ENCODE measurements at regions not wholly inside any gene's neighbourhood (a gene's known extent, or its start where the extent isn't known, plus 50 kb on each side); places are given as distances from the start of the nearest gene placed in this dataset.

- Mint-ChIP-seq H3K36me3 (no peaks in the 10 kb centered on the region), H3K27ac (no peak overlapping the region), H3K4me3 (no peak overlapping the region), H3K9me3 (peaks cover 7% of the 10 kb centered on the region), H3K27me3 (ENCODE audit: low read depth) (no peaks in the 10 kb centered on the region), H3K4me1 (no peaks in the 10 kb centered on the region)
- no peak for DNase-seq (ENCODE audit: low spot score in 2 of 2, unreplicated experiment in 2 of 2)
- no peak for TF ChIP-seq CTCF (IDR thresholded peaks at IDR 0.05; ENCODE audit: unreplicated experiment)
Measured at GRCh38 chr1:238201992-238202391, 311.3 kb upstream of the ZP4 start.

GRCh38 chr1:238199325-238199724 is 308.6 kb upstream of the ZP4 start:
- no peaks in the 10 kb centered on the region for H3K9me3 Mint-ChIP-seq
- TF ChIP-seq CTCF (IDR thresholded peaks at IDR 0.05; ENCODE audit: unreplicated experiment): no peak
- H3K4me3 Mint-ChIP-seq: no peak overlapping the region
- H3K4me1 Mint-ChIP-seq: no peaks in the 10 kb centered on the region
- H3K27ac Mint-ChIP-seq: no peak overlapping the region
- no peak for DNase-seq (ENCODE audit: low spot score in 2 of 2, unreplicated experiment in 2 of 2)
- no peaks in the 10 kb centered on the region for H3K36me3 Mint-ChIP-seq
- no peaks in the 10 kb centered on the region for H3K27me3 Mint-ChIP-seq (ENCODE audit: low read depth)

GRCh38 chr1:238196516-238196915 is 305.8 kb upstream of the ZP4 start:
- TF ChIP-seq CTCF (IDR thresholded peaks at IDR 0.05; ENCODE audit: unreplicated experiment): no peak

GRCh38 chr1:238191170-238191569 is 300.4 kb upstream of the ZP4 start:
- no peak overlapping the region for H3K27ac Mint-ChIP-seq
- no peaks in the 10 kb centered on the region for H3K27me3 Mint-ChIP-seq (ENCODE audit: low read depth)
- TF ChIP-seq CTCF (IDR thresholded peaks at IDR 0.05; ENCODE audit: unreplicated experiment): no peak
- no peak overlapping the region for H3K4me3 Mint-ChIP-seq
- H3K9me3 Mint-ChIP-seq: peaks cover 6% of the 10 kb centered on the region
- H3K4me1 Mint-ChIP-seq: no peaks in the 10 kb centered on the region
- H3K36me3 Mint-ChIP-seq: no peaks in the 10 kb centered on the region
- no peak for DNase-seq (ENCODE audit: low spot score in 2 of 2, unreplicated experiment in 2 of 2)

More at GRCh38 chr1:238196516-238196915, 305.8 kb upstream of the ZP4 start:
- Mint-ChIP-seq H3K9me3 (no peaks in the 10 kb centered on the region), H3K27ac (no peak overlapping the region), H3K4me3 (no peak overlapping the region), H3K4me1 (no peaks in the 10 kb centered on the region), H3K36me3 (no peaks in the 10 kb centered on the region), H3K27me3 (ENCODE audit: low read depth) (no peaks in the 10 kb centered on the region)
- DNase-seq (ENCODE audit: low spot score in 2 of 2, unreplicated experiment in 2 of 2): no peak

- Mint-ChIP-seq H3K9me3 (peaks cover 22% of the 10 kb centered on the region), H3K4me3 (no peak overlapping the region), H3K36me3 (no peaks in the 10 kb centered on the region), H3K27ac (no peak overlapping the region), H3K4me1 (no peaks in the 10 kb centered on the region), H3K27me3 (ENCODE audit: low read depth) (no peaks in the 10 kb centered on the region)
- no peak for TF ChIP-seq CTCF (IDR thresholded peaks at IDR 0.05; ENCODE audit: unreplicated experiment)
- no peak for DNase-seq (ENCODE audit: low spot score in 2 of 2, unreplicated experiment in 2 of 2)
Measured at GRCh38 chr1:238187575-238187949, 296.8 kb upstream of the ZP4 start.

GRCh38 chr1:238186887-238187574 is 296.3 kb upstream of the ZP4 start:
- Mint-ChIP-seq H3K4me3 (no peak overlapping the region), H3K9me3 (peaks cover 28% of the 10 kb centered on the region), H3K4me1 (no peaks in the 10 kb centered on the region), H3K27ac (no peak overlapping the region), H3K27me3 (ENCODE audit: low read depth) (no peaks in the 10 kb centered on the region), H3K36me3 (peaks cover 2% of the 10 kb centered on the region)
- no peak for TF ChIP-seq CTCF (IDR thresholded peaks at IDR 0.05; ENCODE audit: unreplicated experiment)
- no peak for DNase-seq (ENCODE audit: low spot score in 2 of 2, unreplicated experiment in 2 of 2)

Data from mesothelial cell of epicardium (in vitro differentiated cells).